Astrocyte (in vitro differentiated cells and primary cell): ENCODE measurements at regions not wholly inside any gene's neighbourhood (a gene's known extent, or its start where the extent isn't known, plus 50 kb on each side); places are given as distances from the start of the nearest gene placed in this dataset.
"Not testable (repeated sequence)": the region's sequence is repeated elsewhere in the genome, so short reads cannot be mapped to it uniquely, and the experiment has no call there.

Source experiments
- DNase-seq: peaks from one replicate; pipeline ENCODE4 v3.0.0-alpha.2; 2010; ENCODE audit warnings: low read depth
- FAIRE-seq: peaks from 2 replicates; lab custom pipeline; 2011; peaks lifted over from hg19 to GRCh38; lab: Jason Lieb, UNC
- H2AFZ ChIP-seq: 2 replicates; pipeline ENCODE4 v1.6.0; 2012; ENCODE audit warnings: low read depth, low read length, inconsistent platforms
- H3K27ac ChIP-seq: 2 replicates; pipeline ENCODE4 v1.5.1; 2011; ENCODE audit warnings: low read depth, low read length, inconsistent platforms
- H3K27me3 ChIP-seq: 2 replicates; pipeline ENCODE4 v1.6.0; 2011; ENCODE audit warnings: low read length, inconsistent platforms; ENCODE audit not compliant: insufficient read depth
- H3K36me3 ChIP-seq: 2 replicates; pipeline ENCODE4 v1.5.1; 2011; ENCODE audit warnings: low read length, inconsistent platforms; ENCODE audit not compliant: insufficient read depth
- H3K4me1 ChIP-seq: 2 replicates; pipeline ENCODE4 v1.5.1; 2011; ENCODE audit warnings: low read length, inconsistent platforms; ENCODE audit not compliant: insufficient read depth
- H3K4me2 ChIP-seq: 2 replicates; pipeline ENCODE4 v1.6.0; 2012; ENCODE audit warnings: low read length, inconsistent platforms
- H3K4me3 ChIP-seq: 2 replicates; pipeline ENCODE4 v1.5.1; 2011; ENCODE audit warnings: low read depth, mild to moderate bottlenecking, low read length, inconsistent platforms; ENCODE audit not compliant: insufficient read depth
- H3K79me2 ChIP-seq: 2 replicates; pipeline ENCODE4 v1.6.0; 2012; ENCODE audit warnings: mild to moderate bottlenecking, low read length, inconsistent platforms; ENCODE audit not compliant: insufficient read depth
- H3K9ac ChIP-seq: 2 replicates; pipeline ENCODE4 v1.6.0; 2012; ENCODE audit warnings: mild to moderate bottlenecking, low read length, inconsistent platforms
- H3K9me3 ChIP-seq: 2 replicates; pipeline ENCODE4 v1.5.1; 2012; ENCODE audit warnings: low read depth, mild to moderate bottlenecking, low read length, inconsistent platforms; ENCODE audit not compliant: insufficient read depth
- H4K20me1 ChIP-seq: 2 replicates; pipeline ENCODE4 v1.6.0; 2012; ENCODE audit warnings: low read length, inconsistent platforms; ENCODE audit not compliant: insufficient read depth
- H3K27ac Mint-ChIP-seq: one replicate; pipeline ENCODE4 v1.8.0; 2021; ENCODE audit warnings: mild to moderate bottlenecking, mixed read lengths; ENCODE audit not compliant: unreplicated experiment
- H3K27me3 Mint-ChIP-seq: one replicate; pipeline ENCODE4 v1.8.0; 2021; ENCODE audit warnings: low read depth, mixed read lengths; ENCODE audit not compliant: unreplicated experiment
- H3K36me3 Mint-ChIP-seq: one replicate; pipeline ENCODE4 v1.8.0; 2021; ENCODE audit warnings: low read depth, mixed read lengths; ENCODE audit not compliant: unreplicated experiment
- H3K4me1 Mint-ChIP-seq: one replicate; pipeline ENCODE4 v1.8.0; 2021; ENCODE audit warnings: low read depth, mixed read lengths; ENCODE audit not compliant: unreplicated experiment
- H3K4me3 Mint-ChIP-seq: one replicate; pipeline ENCODE4 v1.8.0; 2021; ENCODE audit warnings: mild to moderate bottlenecking, moderate library complexity, mixed read lengths; ENCODE audit not compliant: unreplicated experiment
- H3K9me3 Mint-ChIP-seq: one replicate; pipeline ENCODE4 v1.8.0; 2021; ENCODE audit warnings: mild to moderate bottlenecking, mixed read lengths; ENCODE audit not compliant: unreplicated experiment
- EZH2 ChIP-seq: IDR thresholded peaks from 2 replicates; pipeline ENCODE4 v1.6.1; 2012; ENCODE audit warnings: mild to moderate bottlenecking, low read length, inconsistent platforms; ENCODE audit not compliant: insufficient read depth
- TF ChIP-seq, protein P1 (sequence below): IDR thresholded peaks from 2 replicates; pipeline ENCODE4 v1.5.1; 2011; ENCODE audit warnings: low read depth, mild to moderate bottlenecking, inconsistent platforms, low read length, moderate library complexity; ENCODE audit not compliant: insufficient read depth

DNA sequence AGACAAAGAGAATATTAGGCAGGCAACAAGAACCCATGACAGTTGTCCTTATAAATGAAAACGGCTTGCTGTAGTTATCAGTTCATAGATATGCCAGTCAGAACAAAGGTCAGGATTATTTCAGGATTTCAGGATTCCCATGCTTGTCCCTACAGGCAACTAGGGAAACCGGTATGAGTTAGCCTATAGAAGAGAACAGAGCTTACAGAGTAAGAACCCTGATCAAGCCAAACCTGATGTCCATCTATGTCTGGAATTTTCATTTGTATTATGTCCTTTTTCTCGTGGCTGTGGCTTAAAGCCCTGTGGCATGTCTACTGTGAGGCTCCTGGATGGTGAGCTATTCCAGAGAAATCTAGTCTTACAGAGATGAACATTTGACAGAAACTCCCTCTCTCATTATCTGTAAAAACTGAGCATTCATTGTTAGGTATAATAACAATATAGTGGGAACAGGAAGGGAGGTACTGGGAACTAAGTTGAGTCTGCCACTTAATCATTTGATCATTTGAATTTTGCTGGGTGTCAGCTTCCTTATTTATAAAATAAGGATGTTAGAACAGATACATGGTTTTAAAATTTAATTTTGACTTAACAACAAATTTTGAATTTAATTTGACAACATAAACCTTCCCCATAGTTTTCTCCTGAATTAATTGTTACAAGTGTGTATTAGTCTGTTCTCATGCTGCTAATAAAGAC is 129.5 kb upstream of the KLF3 start:
- Mint-ChIP-seq H3K36me3 (no peaks in the 10 kb centered on the region), H3K27ac (no peak overlapping the region), H3K4me3 (no peak overlapping the region), H3K9me3 (no peaks in the 10 kb centered on the region), H3K27me3 (peaks cover 8% of the 10 kb centered on the region), H3K4me1 (no peaks in the 10 kb centered on the region)
- Histone ChIP-seq H3K4me2 (no peak overlapping the region), H3K9me3 (no peaks in the 10 kb centered on the region), H3K27me3 (no peaks in the 10 kb centered on the region), H4K20me1 (no peaks in the 10 kb centered on the region), H3K27ac (no peak overlapping the region), H3K4me3 (no peak overlapping the region), H2AFZ (no peak overlapping the region), H3K9ac (no peak overlapping the region), H3K4me1 (no peaks in the 10 kb centered on the region), H3K36me3 (no peaks in the 10 kb centered on the region), H3K79me2 (no peaks in the 10 kb centered on the region)
- FAIRE-seq (no peak), DNase-seq (no peak)
- TF ChIP-seq EZH2 = no peak
- TF ChIP-seq, protein P1, sequence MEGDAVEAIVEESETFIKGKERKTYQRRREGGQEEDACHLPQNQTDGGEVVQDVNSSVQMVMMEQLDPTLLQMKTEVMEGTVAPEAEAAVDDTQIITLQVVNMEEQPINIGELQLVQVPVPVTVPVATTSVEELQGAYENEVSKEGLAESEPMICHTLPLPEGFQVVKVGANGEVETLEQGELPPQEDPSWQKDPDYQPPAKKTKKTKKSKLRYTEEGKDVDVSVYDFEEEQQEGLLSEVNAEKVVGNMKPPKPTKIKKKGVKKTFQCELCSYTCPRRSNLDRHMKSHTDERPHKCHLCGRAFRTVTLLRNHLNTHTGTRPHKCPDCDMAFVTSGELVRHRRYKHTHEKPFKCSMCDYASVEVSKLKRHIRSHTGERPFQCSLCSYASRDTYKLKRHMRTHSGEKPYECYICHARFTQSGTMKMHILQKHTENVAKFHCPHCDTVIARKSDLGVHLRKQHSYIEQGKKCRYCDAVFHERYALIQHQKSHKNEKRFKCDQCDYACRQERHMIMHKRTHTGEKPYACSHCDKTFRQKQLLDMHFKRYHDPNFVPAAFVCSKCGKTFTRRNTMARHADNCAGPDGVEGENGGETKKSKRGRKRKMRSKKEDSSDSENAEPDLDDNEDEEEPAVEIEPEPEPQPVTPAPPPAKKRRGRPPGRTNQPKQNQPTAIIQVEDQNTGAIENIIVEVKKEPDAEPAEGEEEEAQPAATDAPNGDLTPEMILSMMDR = no peak

DNA sequence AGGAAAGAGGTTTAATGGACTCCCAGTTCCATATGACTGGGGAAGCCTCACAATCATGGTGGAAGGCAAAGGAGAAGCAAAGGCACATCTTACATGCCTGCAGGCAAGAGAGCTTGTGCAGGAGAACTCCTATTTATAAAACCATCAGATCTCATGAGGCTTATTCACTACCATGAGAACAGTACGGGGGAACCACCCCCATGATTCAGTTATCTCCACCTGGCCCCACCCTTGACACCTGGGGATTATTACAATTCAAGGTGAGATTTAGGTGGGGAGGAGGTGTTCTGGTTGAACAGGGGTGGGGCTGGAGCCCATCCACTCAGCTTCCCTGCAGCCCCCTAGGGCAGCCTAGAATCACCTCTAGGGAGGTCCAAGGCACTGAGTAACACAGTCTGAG is 128.9 kb upstream of the KLF3 start:
- not testable (repeated sequence) for H3K4me1 ChIP-seq, H3K27me3 ChIP-seq, H3K4me2 ChIP-seq, H3K79me2 ChIP-seq, H4K20me1 ChIP-seq, H3K4me3 Mint-ChIP-seq, H3K4me1 Mint-ChIP-seq, H3K9me3 Mint-ChIP-seq, H3K36me3 Mint-ChIP-seq, H3K9ac ChIP-seq, H3K27ac ChIP-seq, H3K27ac Mint-ChIP-seq, H3K9me3 ChIP-seq, FAIRE-seq, H2AFZ ChIP-seq, DNase-seq, H3K4me3 ChIP-seq, H3K36me3 ChIP-seq
- peaks cover 10% of the 10 kb centered on the region for H3K27me3 Mint-ChIP-seq

DNA sequence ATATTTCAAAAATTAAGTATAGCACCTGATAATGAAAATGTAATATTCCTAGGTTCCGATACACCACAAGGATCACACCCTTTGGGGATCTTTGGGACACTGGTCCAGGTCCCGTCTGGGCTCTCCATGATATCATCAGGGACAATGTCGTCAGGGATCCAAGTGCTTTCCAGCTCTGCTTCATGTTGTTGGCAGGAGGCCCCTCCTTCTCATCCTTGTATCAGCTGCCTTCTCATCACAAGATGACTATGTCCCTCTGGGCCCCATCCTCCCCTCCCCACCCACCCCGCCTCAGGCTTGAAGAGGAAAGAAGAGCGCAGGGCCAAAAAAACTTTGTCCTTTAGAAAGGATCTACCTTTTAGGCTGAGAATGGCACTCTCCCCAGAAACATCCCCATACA is 128.3 kb upstream of the KLF3 start:
- DNase-seq = no peak
- Histone ChIP-seq H3K36me3 (no peaks in the 10 kb centered on the region), H3K4me1 (no peaks in the 10 kb centered on the region), H3K4me3 (no peak overlapping the region), H3K9ac (no peak overlapping the region), H4K20me1 (no peaks in the 10 kb centered on the region), H3K9me3 (no peaks in the 10 kb centered on the region), H3K4me2 (no peak overlapping the region), H3K79me2 (no peaks in the 10 kb centered on the region), H2AFZ (no peak overlapping the region), H3K27me3 (no peaks in the 10 kb centered on the region), H3K27ac (no peak overlapping the region)
- Mint-ChIP-seq H3K36me3 (no peaks in the 10 kb centered on the region), H3K27ac (no peak overlapping the region), H3K4me1 (no peaks in the 10 kb centered on the region), H3K4me3 (no peak overlapping the region), H3K9me3 (no peaks in the 10 kb centered on the region), H3K27me3 (peaks cover 10% of the 10 kb centered on the region)
- no peak for FAIRE-seq
- TF ChIP-seq EZH2 = no peak
- TF ChIP-seq, protein P1 = no peak
